ENCODE measurements at regions not wholly inside any gene's neighbourhood (a gene's known extent, or its start where the extent isn't known, plus 50 kb on each side); places are given as distances from the start of the nearest gene placed in this dataset.

DNA sequence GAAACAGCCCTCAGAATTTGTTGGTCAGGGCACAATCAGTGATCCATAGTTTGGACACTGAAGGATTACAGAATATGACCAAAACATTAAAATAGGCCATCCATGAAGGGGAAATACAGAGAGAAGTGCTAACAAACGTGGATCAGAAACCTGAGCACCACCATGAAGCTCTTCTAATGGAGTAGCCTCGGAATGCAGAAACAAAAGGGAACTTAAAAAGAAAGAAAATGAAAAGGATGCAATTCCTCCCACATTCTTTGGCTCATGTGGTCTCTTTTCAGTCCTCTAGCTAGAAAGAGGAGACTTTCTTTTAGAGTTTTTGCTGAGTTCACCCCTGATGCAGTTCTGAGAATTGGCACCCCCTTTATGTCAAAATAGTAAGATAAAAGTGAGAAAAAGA lies 989.8 kb upstream of the B3GALT2 start:
- no peak for DNase-seq

DNA sequence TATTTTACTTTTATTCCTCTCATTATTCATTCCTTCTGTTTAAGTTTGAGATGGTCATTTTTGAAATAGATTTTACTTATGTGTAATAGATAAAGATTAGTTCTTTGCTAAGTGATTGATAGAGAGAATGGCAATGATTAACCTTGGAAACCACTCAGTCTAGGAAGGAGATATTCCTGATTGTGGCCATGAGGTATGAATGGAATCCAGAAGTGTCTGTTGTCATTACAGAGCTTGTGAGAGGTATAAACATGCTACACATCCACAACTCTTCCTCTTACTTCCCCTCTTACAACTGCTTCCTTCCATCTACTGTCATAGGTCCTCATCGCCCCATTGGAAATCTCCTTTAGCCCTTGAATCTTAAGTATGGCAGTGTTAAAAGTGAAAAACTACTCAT lies 988.8 kb upstream of the B3GALT2 start:
- no peak for DNase-seq

DNA sequence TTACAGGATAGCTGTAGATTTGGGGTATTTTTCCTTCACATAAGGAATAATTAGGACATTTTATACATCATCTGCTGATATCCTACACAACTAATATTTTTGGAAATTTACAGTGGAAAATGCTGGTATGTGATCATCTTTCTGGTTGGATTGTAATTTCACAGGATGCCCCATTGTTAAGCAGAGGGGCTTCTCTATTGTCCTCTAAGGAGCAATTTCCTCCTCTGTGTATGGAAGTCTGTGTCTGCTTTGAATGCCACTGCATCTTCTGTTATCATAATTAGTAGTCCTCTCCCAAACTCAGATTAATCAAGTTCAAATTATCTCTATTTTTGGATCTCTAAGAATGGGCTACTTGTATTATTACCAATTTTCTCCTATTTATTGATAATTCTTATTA lies 988.1 kb upstream of the B3GALT2 start:
- no peak for DNase-seq

DNA sequence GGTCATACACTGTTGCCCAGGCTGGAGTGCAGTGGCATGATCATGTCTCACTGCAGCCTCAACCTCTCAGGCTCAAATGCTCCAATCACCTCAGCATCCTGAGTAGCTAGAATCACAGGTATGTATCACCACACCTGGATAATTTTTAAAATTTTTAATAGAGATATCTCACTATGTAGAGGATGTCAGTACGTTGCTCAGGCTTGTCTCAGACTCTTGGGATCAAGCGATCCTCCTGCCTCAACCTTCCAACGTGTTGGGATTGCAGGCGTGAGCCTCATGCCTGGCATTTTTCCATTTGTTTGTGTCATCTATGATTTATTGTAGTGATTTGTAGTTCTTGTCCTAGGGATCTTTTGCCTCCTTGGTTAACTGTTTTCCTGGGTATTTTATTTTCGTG lies 985.2 kb upstream of the B3GALT2 start:
- no peak for DNase-seq

DNA sequence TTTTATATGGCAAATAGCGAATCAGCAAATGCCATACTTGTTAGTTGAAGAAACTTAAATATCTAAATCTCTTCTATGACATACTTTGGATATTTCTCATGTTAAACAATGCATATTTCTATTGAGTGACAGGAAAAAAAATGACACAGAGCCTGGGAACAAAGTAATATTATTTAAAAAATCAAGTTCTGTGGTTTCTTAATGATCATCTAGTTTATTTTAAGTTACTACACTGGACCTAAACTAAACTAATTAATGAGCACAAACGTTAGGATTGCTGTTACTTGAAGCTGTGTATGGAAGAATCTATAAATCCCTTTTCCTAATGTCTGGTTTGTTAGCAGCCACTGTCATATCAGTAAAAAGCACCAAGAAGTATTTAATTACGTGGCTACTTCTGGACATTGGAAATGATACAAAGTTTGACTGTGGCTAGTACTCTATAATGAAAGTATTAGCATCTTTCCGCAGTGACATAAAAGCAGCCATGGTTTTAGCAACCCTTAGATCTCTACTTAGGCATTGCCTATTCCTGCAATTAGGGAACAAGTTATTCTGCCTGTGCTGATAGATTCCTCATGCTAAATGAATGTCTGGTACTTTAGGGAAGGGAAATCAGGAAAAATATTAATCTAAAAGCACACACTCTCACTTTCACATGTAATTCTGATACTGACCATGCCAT lies 981.7 kb upstream of the B3GALT2 start:
- no peak for DNase-seq

DNA sequence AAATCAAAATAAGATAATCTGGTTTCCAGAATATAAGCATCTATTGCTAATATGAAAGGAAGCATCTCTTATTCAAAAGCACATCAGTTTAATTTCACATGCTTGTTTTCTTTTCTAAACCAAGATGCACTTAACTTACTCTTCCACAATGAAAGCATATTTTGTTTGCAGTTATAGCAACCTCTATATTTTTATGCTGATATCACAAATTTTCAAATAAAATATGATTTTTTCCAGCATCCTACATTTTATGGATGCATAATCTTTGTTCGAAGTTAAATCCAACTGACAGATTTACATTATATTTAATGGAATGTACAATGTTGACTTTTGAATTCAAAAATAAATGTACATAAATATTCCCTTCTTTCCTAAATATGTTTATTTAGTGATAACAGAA lies 978.3 kb upstream of the B3GALT2 start:
- DNase-seq, result no peak

DNA sequence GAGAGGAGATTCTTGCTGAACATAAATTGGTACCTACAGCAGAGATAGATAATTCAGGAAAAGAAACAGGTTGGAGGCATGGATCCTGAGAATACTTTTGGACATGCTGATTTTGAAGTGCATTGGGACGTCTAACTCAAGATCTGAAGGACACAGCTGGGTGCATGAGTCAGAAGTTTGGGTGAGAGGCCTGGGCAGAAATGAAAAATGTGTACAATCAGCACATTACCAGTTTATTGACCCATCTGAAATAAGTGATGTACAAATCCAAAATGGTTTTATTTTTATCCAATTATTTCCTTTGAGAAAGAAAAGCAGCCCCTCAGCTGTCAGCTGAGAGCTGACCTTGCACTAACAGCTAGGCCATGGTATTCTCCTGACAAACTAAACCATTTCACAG lies 975.2 kb upstream of the B3GALT2 start:
- DNase-seq, result no peak

DNA sequence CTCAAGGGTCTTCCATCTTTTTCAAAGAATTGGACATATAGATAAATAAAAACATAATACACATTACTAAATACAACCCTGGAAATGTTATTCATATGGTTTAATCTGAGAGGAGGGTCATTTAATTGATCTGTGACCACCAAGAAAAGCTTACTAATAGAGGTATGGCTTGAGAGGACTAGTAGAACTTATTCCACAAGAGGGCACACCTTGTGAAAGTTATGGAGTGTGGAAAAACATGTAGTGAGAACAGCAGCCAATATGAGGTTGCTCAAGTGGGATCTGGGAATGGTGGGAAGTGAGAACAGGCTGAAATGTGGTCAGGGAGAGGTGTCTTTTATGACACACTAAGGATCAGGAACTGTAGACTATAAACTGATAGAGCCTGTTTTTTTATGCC lies 973.5 kb upstream of the B3GALT2 start:
- no peak for DNase-seq

DNA sequence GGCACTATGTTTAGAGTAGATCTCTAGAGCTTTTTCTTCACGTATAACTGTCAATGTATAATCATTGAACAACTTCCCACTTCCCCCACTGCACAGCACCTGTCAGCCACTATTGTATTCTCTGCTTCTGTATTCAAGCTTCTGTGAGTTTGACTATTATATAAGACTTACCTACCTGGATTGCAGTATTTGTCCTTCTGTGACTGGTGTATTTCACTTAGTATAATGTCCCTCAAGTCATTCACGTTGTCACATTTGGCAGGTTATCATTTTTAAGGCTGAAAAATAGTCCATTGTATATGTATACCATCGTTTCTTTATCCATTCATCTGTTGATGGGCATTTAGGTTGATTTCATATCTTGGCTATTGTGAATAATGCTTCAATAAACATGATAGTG lies 969.5 kb upstream of the B3GALT2 start:
- DNase-seq, result no peak

DNA sequence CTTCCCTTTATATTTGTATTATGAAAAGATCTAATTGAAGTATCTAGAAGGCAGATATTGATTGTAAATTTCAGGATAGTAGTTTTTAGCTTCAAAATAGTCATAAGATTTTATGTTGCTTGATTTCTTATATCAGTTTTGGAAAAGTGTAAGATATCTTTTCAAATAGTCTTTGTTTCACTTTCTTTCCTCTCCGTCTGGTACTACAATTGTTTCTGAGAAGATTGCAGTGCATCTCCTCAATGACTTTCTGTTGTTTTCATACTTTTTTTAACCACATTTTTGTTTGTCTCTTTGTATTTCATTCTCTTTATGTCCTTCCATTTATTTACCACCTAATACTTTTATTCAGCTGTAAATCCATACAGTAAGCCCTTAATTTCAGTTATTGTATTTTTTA lies 964.6 kb upstream of the B3GALT2 start:
- no peak for DNase-seq

DNA sequence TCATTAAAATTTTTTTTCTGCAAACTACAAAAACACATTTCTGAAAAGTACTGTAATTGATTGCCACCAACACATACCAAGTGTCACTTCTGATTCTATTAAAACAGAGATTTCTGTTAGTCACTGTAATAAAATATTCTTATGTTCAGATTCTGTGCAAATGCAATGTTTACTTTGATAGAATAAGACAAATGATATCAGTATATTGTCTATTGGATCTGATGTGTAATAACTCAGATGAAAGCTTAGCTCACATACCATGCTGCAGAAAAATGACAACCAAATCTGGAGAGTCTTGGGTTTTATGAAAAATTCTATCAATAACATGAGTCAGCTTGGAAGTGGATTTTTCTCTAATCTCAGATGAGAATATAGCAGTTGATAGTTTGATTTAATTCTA lies 963.8 kb upstream of the B3GALT2 start:
- DNase-seq, result no peak

DNA sequence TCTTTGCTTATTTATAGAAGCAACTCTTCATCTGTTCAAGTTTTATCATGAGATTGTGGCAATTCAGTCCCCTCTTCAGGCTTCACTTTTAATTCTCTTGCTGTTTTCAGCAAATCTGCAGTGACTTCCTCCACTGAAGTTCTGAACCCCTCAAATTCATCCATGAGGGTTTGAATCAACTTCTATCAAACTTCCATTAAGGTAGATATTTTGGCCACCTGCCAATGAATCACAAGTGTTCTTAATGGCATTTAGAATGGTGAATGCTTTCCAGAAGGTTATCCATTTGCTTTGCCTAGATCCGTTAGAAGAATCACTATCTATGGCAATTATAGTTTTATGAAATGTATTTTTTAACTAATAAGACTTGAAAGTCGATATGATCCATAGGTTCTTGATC lies 946.7 kb upstream of the B3GALT2 start:
- no peak for DNase-seq

DNA sequence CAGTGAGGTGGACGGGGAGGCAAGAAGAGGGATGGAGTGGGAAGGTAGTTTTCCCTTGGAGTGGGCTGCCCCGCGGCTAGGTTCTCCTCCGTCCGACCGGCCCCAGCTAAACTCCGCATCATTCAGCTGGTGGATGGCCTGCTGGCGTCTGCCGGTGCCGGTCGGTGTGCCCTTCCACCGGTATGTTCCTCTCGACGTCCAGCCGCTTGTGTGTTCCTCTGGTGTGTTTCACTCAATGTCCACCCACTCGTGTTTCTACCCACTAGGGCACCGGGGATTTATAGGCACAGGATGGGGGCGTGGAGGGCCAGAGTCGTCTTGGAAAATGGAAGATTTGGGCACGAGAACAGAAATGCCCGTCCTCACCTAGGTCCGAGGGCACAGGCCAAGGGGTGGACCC lies 931.7 kb upstream of the B3GALT2 start:
- DNase-seq, result no peak

DNA sequence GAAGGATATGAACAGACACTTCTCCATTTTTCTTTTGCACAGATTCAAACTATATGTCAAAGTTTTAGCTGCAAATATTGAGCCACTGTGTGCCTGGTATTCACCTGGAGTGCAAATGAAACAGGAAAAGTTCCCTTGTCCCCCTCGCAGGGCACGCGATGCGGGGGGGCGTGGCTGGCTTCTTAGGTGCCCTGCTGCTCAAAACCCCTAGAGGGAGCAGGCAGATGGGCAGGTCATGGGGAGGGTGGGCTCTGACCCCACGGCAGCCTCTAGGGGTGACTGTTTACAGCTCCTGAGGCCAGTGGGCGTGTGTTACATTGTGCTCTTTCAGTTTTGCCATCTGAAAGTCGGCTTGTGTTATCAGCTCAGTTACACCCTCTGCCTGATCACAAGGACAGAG lies 931.2 kb upstream of the B3GALT2 start:
- peak; percentile 67 for DNase-seq

DNA sequence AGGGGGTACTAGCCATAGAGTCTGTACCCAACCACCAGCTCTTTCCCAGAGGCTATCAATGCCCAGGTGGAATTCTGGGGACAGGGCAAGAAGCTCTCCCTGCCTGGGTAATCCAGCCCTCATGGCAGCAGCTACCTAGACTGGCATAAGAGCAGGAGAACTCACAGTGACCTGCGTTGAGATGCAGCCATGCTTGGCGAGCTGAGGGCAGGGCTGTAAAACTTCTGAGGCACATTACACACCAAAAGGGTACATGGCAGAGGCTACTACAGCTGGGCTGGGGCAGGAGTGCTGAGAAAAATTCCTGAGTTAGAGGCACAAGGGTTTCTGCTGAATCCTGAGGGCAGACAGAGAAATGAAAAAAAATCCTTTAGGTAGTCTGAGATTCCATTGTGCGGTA lies 927.9 kb upstream of the B3GALT2 start:
- no peak for DNase-seq

DNA sequence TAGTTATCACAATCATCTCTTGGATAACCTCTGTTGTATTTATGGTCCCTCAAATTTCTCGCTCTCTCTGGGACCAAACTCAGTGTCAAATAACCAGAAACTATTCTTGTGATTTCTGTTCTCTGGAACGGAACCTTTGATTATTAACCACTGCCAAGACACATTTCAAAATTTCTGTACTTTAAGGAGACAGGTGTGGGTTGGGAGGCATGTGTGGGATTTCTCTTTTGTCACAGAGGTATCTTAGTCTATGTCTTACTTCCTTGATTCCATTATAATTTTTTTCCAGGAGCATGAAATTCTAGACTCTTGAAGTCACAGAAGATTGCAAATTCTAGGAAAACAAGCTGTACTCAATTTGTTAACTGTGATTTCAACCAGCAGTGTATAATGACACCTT lies 919.0 kb upstream of the B3GALT2 start:
- DNase-seq, result no peak

DNA sequence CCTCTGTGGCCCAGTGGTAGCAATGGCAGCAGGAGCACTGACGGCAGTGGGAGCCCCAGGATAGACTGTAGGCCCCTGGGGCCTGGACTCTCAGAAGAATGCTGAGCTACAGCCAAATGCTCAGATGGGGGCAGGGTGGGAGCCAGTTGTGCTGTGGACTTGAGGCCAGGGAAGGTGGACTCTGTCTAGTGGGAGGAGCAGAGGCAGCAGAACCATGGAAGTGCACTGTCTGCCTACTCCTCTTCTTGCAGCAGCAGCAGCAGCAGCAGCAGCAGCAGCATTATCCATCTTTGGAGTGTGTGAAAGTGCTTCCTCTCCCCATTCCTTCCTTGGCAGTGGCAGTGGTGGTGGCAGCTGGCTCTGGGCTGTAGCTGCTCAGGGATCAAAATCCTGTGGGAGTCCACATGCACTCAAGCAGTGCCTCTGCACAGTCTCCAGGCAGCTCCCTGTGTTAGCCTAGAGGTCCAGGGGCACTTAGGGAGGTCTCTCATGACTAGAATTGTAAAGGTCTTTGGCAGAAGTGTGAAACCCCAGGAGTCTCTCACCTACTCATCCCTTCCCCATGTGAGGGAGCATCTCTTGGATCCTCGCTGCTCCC lies 917.9 kb upstream of the B3GALT2 start:
- DNase-seq, result no peak

DNA sequence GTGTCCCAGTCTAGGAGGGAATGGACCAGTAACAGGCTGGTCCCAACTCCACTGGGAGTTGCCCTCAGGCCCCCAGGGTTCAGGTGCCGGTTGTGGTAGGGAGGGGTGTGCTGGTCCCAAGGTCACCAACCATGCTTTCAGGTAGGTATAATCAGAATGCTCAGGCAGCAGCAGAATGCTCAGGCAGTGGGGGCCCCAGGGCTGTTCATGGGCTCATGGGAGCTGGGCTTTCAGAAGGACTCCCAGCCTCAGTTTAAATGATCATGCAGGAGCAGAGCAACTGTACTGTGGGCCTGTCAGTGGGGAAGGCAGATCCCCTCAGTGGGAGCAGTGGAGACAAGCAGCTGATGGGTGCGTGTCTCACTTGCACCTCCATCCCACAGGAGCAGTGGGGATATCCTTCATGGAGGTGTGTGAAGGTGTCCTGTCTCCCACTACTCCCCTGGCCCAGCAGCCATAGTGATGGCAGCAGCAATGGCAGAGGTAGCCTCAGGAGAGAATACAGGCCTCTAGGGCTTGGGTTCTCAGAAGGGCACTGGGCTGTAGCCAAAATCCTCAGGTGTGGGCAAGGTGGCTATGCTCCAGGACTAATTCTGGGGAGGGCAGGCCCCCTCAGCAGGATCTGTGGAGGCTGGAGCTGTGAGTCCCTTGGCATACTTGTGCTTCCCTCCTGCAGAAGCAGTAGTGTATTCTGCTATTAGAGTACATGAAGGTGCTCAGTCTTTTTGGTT lies 917.3 kb upstream of the B3GALT2 start:
- DNase-seq, result no peak

DNA sequence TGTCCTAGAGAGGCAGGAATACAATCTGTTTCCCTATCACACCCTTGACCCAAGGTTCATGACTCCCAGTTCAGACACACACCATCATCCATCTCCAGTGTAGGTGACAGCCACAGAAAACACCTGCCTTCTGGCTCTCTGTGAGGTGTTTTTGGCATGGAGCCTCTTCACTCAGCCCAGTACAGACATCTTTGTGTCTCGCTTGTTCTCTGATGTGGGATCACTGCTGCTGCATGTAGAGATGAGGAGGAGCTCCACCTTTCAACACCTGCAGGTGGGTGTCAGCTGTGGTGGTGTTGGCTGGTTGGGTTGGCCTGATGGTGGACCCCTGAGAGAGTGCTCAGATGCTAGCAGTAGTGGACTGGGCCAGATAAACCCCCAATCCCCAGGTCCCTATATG lies 916.7 kb upstream of the B3GALT2 start:
- no peak for DNase-seq

DNA sequence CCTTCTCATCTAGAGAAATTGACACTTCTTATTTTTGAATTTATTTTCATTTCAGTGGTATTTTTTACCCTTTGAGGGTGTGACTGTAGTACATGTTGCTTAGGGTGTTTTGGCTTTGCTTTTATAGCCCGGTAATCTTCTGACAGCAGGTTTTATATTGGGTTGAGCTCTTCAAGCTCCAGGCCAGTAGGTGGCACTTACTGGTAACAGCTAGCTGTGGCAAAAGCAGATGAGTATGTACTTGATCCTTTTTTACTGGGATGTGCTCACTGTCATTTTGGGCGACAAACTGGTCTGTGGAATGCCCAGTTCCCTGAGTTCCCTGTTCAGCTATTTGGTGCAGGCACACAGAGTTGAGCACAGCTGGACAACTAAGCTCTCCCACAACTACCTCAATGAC lies 916.2 kb upstream of the B3GALT2 start:
- peak; percentile 47 for DNase-seq

DNA sequence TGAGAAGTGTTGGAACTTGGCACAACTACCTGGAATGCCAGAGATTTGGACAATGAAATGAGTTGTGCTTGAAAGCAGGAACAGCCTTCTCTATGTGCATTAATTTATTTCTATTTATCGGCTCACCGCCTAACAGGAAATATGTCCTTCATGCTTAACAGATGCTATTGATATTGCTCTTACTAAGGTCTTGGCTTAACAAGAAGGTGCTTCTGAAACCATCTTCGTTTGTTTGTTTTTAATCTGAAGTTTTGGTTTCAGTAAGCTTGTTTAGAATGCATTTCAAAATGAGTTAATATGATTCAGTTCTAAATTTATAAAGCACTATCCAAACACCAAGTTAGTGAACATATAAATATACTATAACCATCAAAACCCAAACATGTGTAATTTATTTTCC lies 898.3 kb upstream of the B3GALT2 start:
- no peak for DNase-seq

DNA sequence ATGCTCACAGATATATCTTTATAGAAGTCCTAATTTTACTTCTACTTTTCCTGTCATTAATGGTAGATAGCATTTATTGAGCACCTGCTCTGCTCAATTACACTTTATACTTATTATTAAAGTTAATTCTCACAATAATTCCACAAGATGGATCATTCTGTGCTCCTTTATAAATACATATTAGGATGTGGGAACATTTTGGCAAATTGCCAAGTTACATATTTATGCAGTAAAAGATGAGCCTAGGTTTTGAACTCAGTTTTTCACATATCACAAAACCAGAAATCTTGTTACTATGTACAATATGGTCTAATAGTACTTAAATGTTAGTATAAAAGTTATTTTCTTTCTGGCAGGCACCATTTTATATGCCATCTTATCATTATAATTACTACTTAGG lies 895.0 kb upstream of the B3GALT2 start:
- DNase-seq, result peak; percentile 20

DNA sequence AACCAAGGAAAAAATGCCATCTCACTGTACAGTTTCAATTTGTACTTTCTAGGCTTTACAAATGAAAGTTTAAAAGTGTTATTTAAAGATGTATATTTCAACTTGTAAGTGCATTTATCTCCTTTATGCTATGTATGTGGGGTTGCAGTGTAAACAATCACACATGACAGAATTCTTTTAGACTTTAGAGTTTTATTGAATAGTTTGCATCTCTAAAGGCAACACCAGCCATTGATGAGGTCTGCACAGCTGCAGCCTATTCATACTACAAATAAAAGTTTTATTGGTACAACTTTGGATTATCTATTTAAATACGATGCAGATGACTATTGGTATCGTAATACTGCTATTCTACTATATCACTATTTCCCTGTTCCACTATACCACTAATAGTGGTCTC lies 894.4 kb upstream of the B3GALT2 start:
- no peak for DNase-seq

DNA sequence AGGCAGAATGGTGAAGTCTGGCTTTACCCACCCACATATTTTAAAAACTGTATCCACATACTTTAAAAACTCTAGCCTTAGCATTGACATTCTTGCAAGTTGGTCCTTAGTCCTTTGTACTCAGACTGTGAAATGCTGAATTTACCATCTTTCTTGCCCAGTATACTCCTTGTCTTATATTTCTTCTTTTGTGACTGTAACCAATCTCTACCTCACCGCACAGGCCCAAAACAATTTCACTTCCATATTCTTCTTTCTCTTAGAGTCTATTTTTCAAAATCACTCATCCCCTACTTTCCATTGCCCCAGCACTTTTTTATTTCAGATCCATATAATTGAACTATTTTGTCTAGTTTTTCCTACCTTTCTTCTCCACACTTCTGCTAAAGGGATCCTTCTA lies 892.4 kb upstream of the B3GALT2 start:
- no peak for DNase-seq

DNA sequence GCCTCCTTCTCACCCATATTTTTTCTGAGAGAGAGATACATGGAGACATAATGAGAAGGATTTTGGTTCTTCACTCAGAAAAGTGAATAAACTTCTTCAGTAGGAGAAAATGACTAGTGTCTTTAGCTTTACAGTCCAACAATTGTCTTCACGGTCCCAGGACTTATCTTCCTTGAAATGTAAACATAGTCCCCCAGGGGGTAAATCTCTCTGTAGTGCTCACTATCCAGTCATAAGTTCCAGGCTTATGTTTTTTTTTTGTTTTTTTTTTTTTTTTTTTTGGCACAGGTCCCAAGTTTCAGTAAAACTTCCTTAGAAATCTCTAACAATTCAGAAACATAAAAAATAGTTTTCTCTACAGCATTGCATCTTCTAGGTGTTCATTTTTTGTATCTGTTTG lies 890.2 kb upstream of the B3GALT2 start:
- DNase-seq, result no peak
